22Rv1 (cell line): ENCODE measurements at regions not wholly inside any gene's neighbourhood (a gene's known extent, or its start where the extent isn't known, plus 50 kb on each side); places are given as distances from the start of the nearest gene placed in this dataset.

ENCODE experiments used
- ZFX ChIP-seq: fragments of 450-650 bp; IDR thresholded peaks from 2 replicates; pipeline ENCODE4 v1.6.1; 2017; ENCODE audit warnings: antibody characterized with exemption, borderline replicate concordance
- TF ChIP-seq, protein P1 (sequence below): fragments of 450-650 bp; IDR thresholded peaks from 2 replicates; pipeline ENCODE4 v1.5.1; 2017; ENCODE audit warnings: mild to moderate bottlenecking

DNA sequence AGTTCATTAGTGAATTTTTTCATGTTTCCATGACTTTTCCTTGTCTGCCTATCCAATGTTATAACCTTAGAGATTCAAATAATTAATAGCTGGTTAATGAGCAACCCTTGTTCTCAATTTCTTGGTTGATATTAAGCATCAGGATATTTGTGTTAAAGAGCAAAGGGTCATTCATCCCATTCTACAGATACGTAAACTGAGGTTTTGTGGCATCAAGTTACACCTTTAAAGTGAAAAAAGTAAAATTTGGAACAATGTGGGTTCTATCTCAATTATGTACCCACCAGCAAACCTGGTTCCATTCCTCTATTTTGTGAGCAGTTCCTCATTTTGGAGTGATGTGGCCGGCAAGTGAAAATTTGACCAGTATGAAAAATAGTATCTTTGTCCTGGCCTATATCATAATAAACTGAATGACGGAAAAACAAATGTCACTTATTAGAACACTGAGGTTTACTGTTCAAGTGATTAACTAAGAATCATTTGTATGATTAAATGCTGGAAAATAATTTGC, 220.5 kb upstream of the ATP5MC3 start:
- TF ChIP-seq, protein P1, sequence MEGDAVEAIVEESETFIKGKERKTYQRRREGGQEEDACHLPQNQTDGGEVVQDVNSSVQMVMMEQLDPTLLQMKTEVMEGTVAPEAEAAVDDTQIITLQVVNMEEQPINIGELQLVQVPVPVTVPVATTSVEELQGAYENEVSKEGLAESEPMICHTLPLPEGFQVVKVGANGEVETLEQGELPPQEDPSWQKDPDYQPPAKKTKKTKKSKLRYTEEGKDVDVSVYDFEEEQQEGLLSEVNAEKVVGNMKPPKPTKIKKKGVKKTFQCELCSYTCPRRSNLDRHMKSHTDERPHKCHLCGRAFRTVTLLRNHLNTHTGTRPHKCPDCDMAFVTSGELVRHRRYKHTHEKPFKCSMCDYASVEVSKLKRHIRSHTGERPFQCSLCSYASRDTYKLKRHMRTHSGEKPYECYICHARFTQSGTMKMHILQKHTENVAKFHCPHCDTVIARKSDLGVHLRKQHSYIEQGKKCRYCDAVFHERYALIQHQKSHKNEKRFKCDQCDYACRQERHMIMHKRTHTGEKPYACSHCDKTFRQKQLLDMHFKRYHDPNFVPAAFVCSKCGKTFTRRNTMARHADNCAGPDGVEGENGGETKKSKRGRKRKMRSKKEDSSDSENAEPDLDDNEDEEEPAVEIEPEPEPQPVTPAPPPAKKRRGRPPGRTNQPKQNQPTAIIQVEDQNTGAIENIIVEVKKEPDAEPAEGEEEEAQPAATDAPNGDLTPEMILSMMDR, result no peak
- no peak for TF ChIP-seq ZFX
